Progenitor cell of endocrine pancreas (in vitro differentiated cells): ENCODE measurements at regions not wholly inside any gene's neighbourhood (a gene's known extent, or its start where the extent isn't known, plus 50 kb on each side); places are given as distances from the start of the nearest gene placed in this dataset.

Experiments used
- DNase-seq: peaks from one replicate; pipeline ENCODE4 v3.0.0; 2021; ENCODE audit warnings: low spot score; ENCODE audit not compliant: unreplicated experiment
- H3K27ac Mint-ChIP-seq: 2 replicates; pipeline ENCODE4 v1.8.0; 2021; ENCODE audit warnings: mild to moderate bottlenecking, moderate library complexity, mixed read lengths
- H3K27me3 Mint-ChIP-seq: 2 replicates; pipeline ENCODE4 v1.8.0; 2021; ENCODE audit warnings: mixed read lengths
- H3K36me3 Mint-ChIP-seq: 2 replicates; pipeline ENCODE4 v1.8.0; 2022; ENCODE audit warnings: mixed read lengths; ENCODE audit not compliant: insufficient read depth
- H3K4me1 Mint-ChIP-seq: 2 replicates; pipeline ENCODE4 v1.8.0; 2021; ENCODE audit warnings: low read depth, mixed read lengths
- H3K4me3 Mint-ChIP-seq: 2 replicates; pipeline ENCODE4 v1.8.0; 2021; ENCODE audit warnings: low read depth, mild to moderate bottlenecking, moderate library complexity, mixed read lengths
- H3K9me3 Mint-ChIP-seq: 2 replicates; pipeline ENCODE4 v1.8.0; 2021; ENCODE audit warnings: low read depth, mixed read lengths
- TF ChIP-seq, protein P1 (sequence below): fragments of 200-600 bp; sonication (generic); IDR thresholded peaks from one replicate; pipeline ENCODE4 v1.5.0; 2021; ENCODE audit warnings: antibody characterized with exemption, mild to moderate bottlenecking; ENCODE audit not compliant: unreplicated experiment

GRCh38 chr21:28421716-28422524 is 570.8 kb downstream of the LTN1 start:
- Mint-ChIP-seq H3K27me3 (no peaks in the 10 kb centered on the region), H3K36me3 (no peaks in the 10 kb centered on the region), H3K9me3 (no peaks in the 10 kb centered on the region), H3K4me1 (peaks cover 6% of the 10 kb centered on the region), H3K4me3 (no peak overlapping the region), H3K27ac (no peak overlapping the region)
- DNase-seq: no peak
- TF ChIP-seq, protein P1, sequence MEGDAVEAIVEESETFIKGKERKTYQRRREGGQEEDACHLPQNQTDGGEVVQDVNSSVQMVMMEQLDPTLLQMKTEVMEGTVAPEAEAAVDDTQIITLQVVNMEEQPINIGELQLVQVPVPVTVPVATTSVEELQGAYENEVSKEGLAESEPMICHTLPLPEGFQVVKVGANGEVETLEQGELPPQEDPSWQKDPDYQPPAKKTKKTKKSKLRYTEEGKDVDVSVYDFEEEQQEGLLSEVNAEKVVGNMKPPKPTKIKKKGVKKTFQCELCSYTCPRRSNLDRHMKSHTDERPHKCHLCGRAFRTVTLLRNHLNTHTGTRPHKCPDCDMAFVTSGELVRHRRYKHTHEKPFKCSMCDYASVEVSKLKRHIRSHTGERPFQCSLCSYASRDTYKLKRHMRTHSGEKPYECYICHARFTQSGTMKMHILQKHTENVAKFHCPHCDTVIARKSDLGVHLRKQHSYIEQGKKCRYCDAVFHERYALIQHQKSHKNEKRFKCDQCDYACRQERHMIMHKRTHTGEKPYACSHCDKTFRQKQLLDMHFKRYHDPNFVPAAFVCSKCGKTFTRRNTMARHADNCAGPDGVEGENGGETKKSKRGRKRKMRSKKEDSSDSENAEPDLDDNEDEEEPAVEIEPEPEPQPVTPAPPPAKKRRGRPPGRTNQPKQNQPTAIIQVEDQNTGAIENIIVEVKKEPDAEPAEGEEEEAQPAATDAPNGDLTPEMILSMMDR: no peak

- TF ChIP-seq, protein P1: no peak
- H3K9me3 Mint-ChIP-seq: no peaks in the 10 kb centered on the region
- peaks cover 6% of the 10 kb centered on the region for H3K4me1 Mint-ChIP-seq
- no peak for DNase-seq
- no peak overlapping the region for H3K27ac Mint-ChIP-seq
- no peaks in the 10 kb centered on the region for H3K36me3 Mint-ChIP-seq
- no peaks in the 10 kb centered on the region for H3K27me3 Mint-ChIP-seq
- H3K4me3 Mint-ChIP-seq: no peak overlapping the region
These were observed 572.9 kb downstream of the LTN1 start for GRCh38 chr21:28419811-28420210.

- TF ChIP-seq, protein P1: no peak
- H3K27ac Mint-ChIP-seq: no peak overlapping the region
- no peaks in the 10 kb centered on the region for H3K36me3 Mint-ChIP-seq
- H3K9me3 Mint-ChIP-seq: no peaks in the 10 kb centered on the region
- no peak for DNase-seq
- H3K4me3 Mint-ChIP-seq: no peak overlapping the region
- H3K4me1 Mint-ChIP-seq: no peaks in the 10 kb centered on the region
- no peaks in the 10 kb centered on the region for H3K27me3 Mint-ChIP-seq
These were observed 573.8 kb downstream of the LTN1 start for GRCh38 chr21:28418726-28419514.

DNA sequence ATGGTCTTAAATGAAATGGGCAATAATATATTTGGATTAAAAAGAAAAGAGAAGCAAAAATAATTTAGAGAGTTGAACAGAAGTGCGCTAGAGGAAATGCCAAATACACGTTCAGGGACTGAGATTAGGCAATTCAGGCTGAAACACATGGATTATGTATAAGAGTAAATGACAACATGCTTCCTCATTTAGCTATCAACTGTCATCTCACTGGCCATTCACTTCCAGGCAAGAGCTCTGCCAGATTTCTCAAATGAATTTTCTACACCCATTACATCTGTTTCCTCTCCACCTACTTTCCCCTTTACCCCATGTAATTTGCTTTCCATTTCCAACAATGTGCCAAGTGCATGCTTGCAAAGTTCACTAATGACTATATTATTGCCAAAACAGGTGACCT is 582.4 kb downstream of the LTN1 start:
- Mint-ChIP-seq H3K27ac (no peak overlapping the region), H3K4me1 (no peaks in the 10 kb centered on the region), H3K27me3 (no peaks in the 10 kb centered on the region), H3K4me3 (no peak overlapping the region), H3K9me3 (no peaks in the 10 kb centered on the region), H3K36me3 (no peaks in the 10 kb centered on the region)
- TF ChIP-seq, protein P1: no peak
- DNase-seq: no peak

GRCh38 chr21:28402616-28402989 is 590.1 kb downstream of the LTN1 start:
- no peak overlapping the region for H3K27ac Mint-ChIP-seq
- H3K4me3 Mint-ChIP-seq: no peak overlapping the region
- H3K9me3 Mint-ChIP-seq: peaks cover 8% of the 10 kb centered on the region
- TF ChIP-seq, protein P1: no peak
- DNase-seq: no peak
- H3K4me1 Mint-ChIP-seq: no peaks in the 10 kb centered on the region
- H3K36me3 Mint-ChIP-seq: no peaks in the 10 kb centered on the region
- no peaks in the 10 kb centered on the region for H3K27me3 Mint-ChIP-seq
